ENCODE measurements at regions not wholly inside any gene's neighbourhood (a gene's known extent, or its start where the extent isn't known, plus 50 kb on each side); places are given as distances from the start of the nearest gene placed in this dataset.

GRCh38 chr4:38320833-38321232, 343.2 kb upstream of the KLF3 start:
- TF ChIP-seq, protein P1, sequence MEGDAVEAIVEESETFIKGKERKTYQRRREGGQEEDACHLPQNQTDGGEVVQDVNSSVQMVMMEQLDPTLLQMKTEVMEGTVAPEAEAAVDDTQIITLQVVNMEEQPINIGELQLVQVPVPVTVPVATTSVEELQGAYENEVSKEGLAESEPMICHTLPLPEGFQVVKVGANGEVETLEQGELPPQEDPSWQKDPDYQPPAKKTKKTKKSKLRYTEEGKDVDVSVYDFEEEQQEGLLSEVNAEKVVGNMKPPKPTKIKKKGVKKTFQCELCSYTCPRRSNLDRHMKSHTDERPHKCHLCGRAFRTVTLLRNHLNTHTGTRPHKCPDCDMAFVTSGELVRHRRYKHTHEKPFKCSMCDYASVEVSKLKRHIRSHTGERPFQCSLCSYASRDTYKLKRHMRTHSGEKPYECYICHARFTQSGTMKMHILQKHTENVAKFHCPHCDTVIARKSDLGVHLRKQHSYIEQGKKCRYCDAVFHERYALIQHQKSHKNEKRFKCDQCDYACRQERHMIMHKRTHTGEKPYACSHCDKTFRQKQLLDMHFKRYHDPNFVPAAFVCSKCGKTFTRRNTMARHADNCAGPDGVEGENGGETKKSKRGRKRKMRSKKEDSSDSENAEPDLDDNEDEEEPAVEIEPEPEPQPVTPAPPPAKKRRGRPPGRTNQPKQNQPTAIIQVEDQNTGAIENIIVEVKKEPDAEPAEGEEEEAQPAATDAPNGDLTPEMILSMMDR (IDR thresholded peaks at IDR 0.05; ENCODE audit: low read length), result no peak
- TF ChIP-seq EZH2 (IDR thresholded peaks at IDR 0.05; ENCODE audit: borderline replicate concordance, low read length), result no peak

Data from OCI-LY1 (cell line).